Trophoblast cell (in vitro differentiated cells and primary cell): ENCODE measurements at regions not wholly inside any gene's neighbourhood (a gene's known extent, or its start where the extent isn't known, plus 50 kb on each side); places are given as distances from the start of the nearest gene placed in this dataset.

Experiments
- DNase-seq, 2 donors: peaks; one replicate each; pipeline ENCODE4 v3.0.0-alpha.2; 2016
- H2AFZ ChIP-seq: 2 replicates; pipeline ENCODE4 v1.6.1; 2013; ENCODE audit warnings: low read length, moderate library complexity, mild to moderate bottlenecking; ENCODE audit not compliant: insufficient read depth, poor library complexity
- H2AK5ac ChIP-seq: 2 replicates; pipeline ENCODE4 v1.6.1; 2013; ENCODE audit warnings: mild to moderate bottlenecking, low read length
- H2BK120ac ChIP-seq: 2 replicates; pipeline ENCODE4 v1.6.1; 2013; ENCODE audit warnings: low read length, mild to moderate bottlenecking, moderate library complexity; ENCODE audit not compliant: insufficient read depth, poor library complexity
- H2BK12ac ChIP-seq: 2 replicates; pipeline ENCODE4 v1.6.1; 2013; ENCODE audit warnings: mild to moderate bottlenecking, low read length, moderate library complexity
- H2BK5ac ChIP-seq: 2 replicates; pipeline ENCODE4 v1.6.1; 2013; ENCODE audit warnings: low read length, low read depth, moderate library complexity, mild to moderate bottlenecking; ENCODE audit not compliant: poor library complexity
- H3K14ac ChIP-seq: 2 replicates; pipeline ENCODE4 v1.6.1; 2013; ENCODE audit warnings: mild to moderate bottlenecking, low read length
- H3K18ac ChIP-seq: 2 replicates; pipeline ENCODE4 v1.6.1; 2013; ENCODE audit warnings: mild to moderate bottlenecking, low read length
- H3K23ac ChIP-seq: 2 replicates; pipeline ENCODE4 v1.6.1; 2013; ENCODE audit warnings: low read length
- H3K27ac ChIP-seq: 2 replicates; pipeline ENCODE4 v1.5.1; 2013; ENCODE audit warnings: low read depth, mild to moderate bottlenecking, inconsistent platforms, low read length, moderate library complexity
- H3K27me3 ChIP-seq: 2 replicates; pipeline ENCODE4 v1.6.1; 2013; ENCODE audit warnings: inconsistent platforms, mild to moderate bottlenecking, low read length, moderate library complexity; ENCODE audit not compliant: insufficient read depth
- H3K36me3 ChIP-seq, 2 experiments: 1 replicate in 1 of 2; 2 replicates in 1 of 2; pipeline ENCODE4 v1.6.1; 2013; ENCODE audit warnings: low read length in 2 of 2, mild to moderate bottlenecking in 2 of 2, moderate library complexity in 1 of 2; ENCODE audit not compliant: insufficient read depth in 2 of 2, control insufficient read depth in 1 of 2
- H3K4ac ChIP-seq: 2 replicates; pipeline ENCODE4 v1.6.1; 2013; ENCODE audit warnings: low read depth, mild to moderate bottlenecking, low read length, moderate library complexity
- H3K4me1 ChIP-seq, 2 experiments: 1 replicate in 1 of 2; 2 replicates in 1 of 2; pipeline ENCODE4 v1.6.1; 2013; ENCODE audit warnings: low read length in 2 of 2, mild to moderate bottlenecking in 2 of 2, moderate library complexity in 1 of 2; ENCODE audit not compliant: insufficient read depth in 2 of 2, control insufficient read depth in 1 of 2
- H3K4me2 ChIP-seq: 2 replicates; pipeline ENCODE4 v1.6.1; 2013; ENCODE audit warnings: inconsistent platforms, mild to moderate bottlenecking, low read length, moderate library complexity
- H3K4me3 ChIP-seq: 2 replicates; pipeline ENCODE4 v1.5.1; 2013; ENCODE audit warnings: mild to moderate bottlenecking, low read depth, low read length, inconsistent platforms
- H3K79me1 ChIP-seq: one replicate; pipeline ENCODE4 v1.6.1; 2013; ENCODE audit warnings: low read length
- H3K79me2 ChIP-seq: 2 replicates; pipeline ENCODE4 v1.6.1; 2013; ENCODE audit warnings: low read length, mild to moderate bottlenecking; ENCODE audit not compliant: control insufficient read depth, insufficient read depth, poor library complexity
- H3K9ac ChIP-seq: 2 replicates; pipeline ENCODE4 v1.6.1; 2013; ENCODE audit warnings: mild to moderate bottlenecking, low read length
- H3K9me3 ChIP-seq: 2 replicates; pipeline ENCODE4 v1.6.1; 2013; ENCODE audit warnings: low read depth, mild to moderate bottlenecking, control low read depth, inconsistent platforms, low read length; ENCODE audit not compliant: insufficient read depth
- H4K12ac ChIP-seq: 2 replicates; pipeline ENCODE4 v1.6.1; 2013; ENCODE audit warnings: low read depth, mild to moderate bottlenecking, low read length, moderate library complexity
- H4K8ac ChIP-seq: 2 replicates; pipeline ENCODE4 v1.6.1; 2013; ENCODE audit warnings: low read depth, mild to moderate bottlenecking, low read length, moderate library complexity
- H4K91ac ChIP-seq: one replicate; pipeline ENCODE4 v1.6.1; 2013; ENCODE audit warnings: low read depth, mild to moderate bottlenecking, low read length, moderate library complexity
- WGBS: extraction: QIAGEN DNeasy Blood & Tissue Kit; methylation state at CpG from one replicate; pipeline ENCODE4 v1.1.7; 2013; ENCODE audit warnings: missing lambda C conversion rate; ENCODE audit not compliant: insufficient read length, insufficient coverage; ENCODE audit errors: extremely low coverage; 5-methylcytosine and 5-hydroxymethylcytosine counted together

DNA sequence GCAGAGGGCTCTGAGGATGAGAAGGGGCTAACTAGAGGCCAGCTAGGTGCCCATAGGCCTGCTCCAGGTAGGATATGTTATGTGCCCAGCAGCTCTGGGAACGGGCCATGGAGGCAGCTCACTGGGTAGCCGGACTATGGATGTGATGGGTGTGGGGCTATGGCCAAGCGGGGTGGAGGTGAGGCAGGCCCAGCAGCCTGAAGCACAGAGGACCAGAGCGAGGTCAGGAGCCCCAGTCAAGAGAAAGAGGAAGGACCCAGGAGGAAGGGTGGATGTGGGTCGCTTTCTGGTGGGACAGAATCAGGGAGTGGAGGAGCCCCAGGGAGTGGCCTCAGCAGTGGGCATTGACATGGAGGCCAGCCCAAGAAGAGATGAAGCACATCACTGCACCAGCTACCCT is 117.9 kb upstream of the MLN start:
- H3K27ac ChIP-seq: no peak overlapping the region
- no peak overlapping the region for H3K4ac ChIP-seq
- H3K14ac ChIP-seq: no peak overlapping the region
- H2BK120ac ChIP-seq: no peak overlapping the region
- H3K79me2 ChIP-seq: no peaks in the 10 kb centered on the region
- WGBS: no CpG with 5 or more reads among the region's 5 CpGs
- H3K27me3 ChIP-seq: no peaks in the 10 kb centered on the region
- no peak overlapping the region for H2AK5ac ChIP-seq
- no peaks in the 10 kb centered on the region for H3K79me1 ChIP-seq
- H4K12ac ChIP-seq: no peak overlapping the region
- no peak overlapping the region for H2BK5ac ChIP-seq
- no peak overlapping the region for H2BK12ac ChIP-seq
- no peak overlapping the region for H3K4me3 ChIP-seq
- DNase-seq: no peak
- H3K9me3 ChIP-seq: peaks cover 7% of the 10 kb centered on the region
- H4K8ac ChIP-seq: no peak overlapping the region
- no peak overlapping the region for H3K9ac ChIP-seq
- H3K23ac ChIP-seq: no peak overlapping the region
- no peak overlapping the region for H3K4me2 ChIP-seq
- H3K4me1 ChIP-seq: no peaks in the 10 kb centered on the region
- no peak overlapping the region for H4K91ac ChIP-seq
- no peak overlapping the region for H3K18ac ChIP-seq
- H3K36me3 ChIP-seq: no peaks in the 10 kb centered on the region
- no peak overlapping the region for H2AFZ ChIP-seq

- Histone ChIP-seq H2AK5ac (no peak overlapping the region), H3K27ac (no peak overlapping the region), H3K14ac (no peak overlapping the region), H3K79me1 (no peaks in the 10 kb centered on the region), H3K27me3 (no peaks in the 10 kb centered on the region), H3K18ac (no peak overlapping the region), H3K4me2 (no peak overlapping the region), H2BK5ac (no peak overlapping the region), H3K4ac (no peak overlapping the region), H3K4me3 (no peak overlapping the region), H2BK12ac (no peak overlapping the region), H3K4me1 (no peaks in the 10 kb centered on the region), H2BK120ac (no peak overlapping the region), H2AFZ (no peak overlapping the region), H3K9me3 (peaks cover 3% of the 10 kb centered on the region), H4K8ac (no peak overlapping the region), H3K23ac (no peak overlapping the region), H3K9ac (no peak overlapping the region), H4K91ac (no peak overlapping the region), H4K12ac (no peak overlapping the region), H3K36me3 (no peaks in the 10 kb centered on the region), H3K79me2 (no peaks in the 10 kb centered on the region)
- WGBS: no CpG with 5 or more reads among the region's 8 CpGs
- DNase-seq: no peak
Measured at GRCh38 chr6:33918175-33918695, 114.4 kb upstream of the MLN start.

- no peak for DNase-seq
- H3K27me3 ChIP-seq: no peaks in the 10 kb centered on the region
- no peaks in the 10 kb centered on the region for H3K79me1 ChIP-seq
- H2AK5ac ChIP-seq: no peak overlapping the region
- no peak overlapping the region for H4K8ac ChIP-seq
- no peak overlapping the region for H2BK12ac ChIP-seq
- H3K4me2 ChIP-seq: no peak overlapping the region
- no peak overlapping the region for H3K23ac ChIP-seq
- WGBS: no CpG with 5 or more reads among the region's 3 CpGs
- H3K4me1 ChIP-seq: no peaks in the 10 kb centered on the region
- H3K36me3 ChIP-seq: no peaks in the 10 kb centered on the region
- H3K9ac ChIP-seq: no peak overlapping the region
- no peak overlapping the region for H3K4me3 ChIP-seq
- no peak overlapping the region for H3K14ac ChIP-seq
- no peak overlapping the region for H4K12ac ChIP-seq
- H3K18ac ChIP-seq: no peak overlapping the region
- H3K4ac ChIP-seq: no peak overlapping the region
- H2BK120ac ChIP-seq: no peak overlapping the region
- no peak overlapping the region for H2BK5ac ChIP-seq
- no peak overlapping the region for H2AFZ ChIP-seq
- H3K27ac ChIP-seq: no peak overlapping the region
- H3K79me2 ChIP-seq: no peaks in the 10 kb centered on the region
- H4K91ac ChIP-seq: no peak overlapping the region
- H3K9me3 ChIP-seq: peaks cover 3% of the 10 kb centered on the region
Measured at GRCh38 chr6:33915134-33915533, 111.3 kb upstream of the MLN start.

- Histone ChIP-seq H3K14ac (no peak overlapping the region), H3K18ac (no peak overlapping the region), H3K79me1 (no peaks in the 10 kb centered on the region), H3K79me2 (no peaks in the 10 kb centered on the region), H4K91ac (no peak overlapping the region), H3K27ac (no peak overlapping the region), H2AK5ac (no peak overlapping the region), H3K27me3 (no peaks in the 10 kb centered on the region), H3K9ac (no peak overlapping the region), H3K4me1 (no peaks in the 10 kb centered on the region), H2BK5ac (no peak overlapping the region), H3K9me3 (peaks cover 3% of the 10 kb centered on the region), H3K23ac (no peak overlapping the region), H3K4me2 (no peak overlapping the region), H3K36me3 (no peaks in the 10 kb centered on the region), H4K8ac (no peak overlapping the region), H4K12ac (no peak overlapping the region), H2BK12ac (no peak overlapping the region), H3K4ac (no peak overlapping the region), H2AFZ (no peak overlapping the region), H3K4me3 (no peak overlapping the region), H2BK120ac (no peak overlapping the region)
- DNase-seq: no peak
- no CpG with 5 or more reads among the region's 8 CpGs for WGBS
Measured at GRCh38 chr6:33914645-33915044, 110.8 kb upstream of the MLN start.
